ENCODE measurements at regions not wholly inside any gene's neighbourhood (a gene's known extent, or its start where the extent isn't known, plus 50 kb on each side); places are given as distances from the start of the nearest gene placed in this dataset.

- Histone ChIP-seq H3K4me1 (no peaks in the 10 kb centered on the region), H3K27ac (no peak overlapping the region), H3K4me3 (no peak overlapping the region), H3K9me3 (no peaks in the 10 kb centered on the region), H3K36me3 (no peaks in the 10 kb centered on the region), H3K27me3 (no peaks in the 10 kb centered on the region)
- no peak for ATAC-seq
- DNase-seq = no peak
- intact Hi-C loops (cut with DNase I) = no loop called here
- no peak for TF ChIP-seq CTCF (IDR thresholded peaks at IDR 0.05)
These were observed 98.7 kb downstream of the BBS10 start for GRCh38 chr12:76249501-76249900.

GRCh38 chr12:76247992-76248391, 100.2 kb downstream of the BBS10 start:
- DNase-seq = no peak
- no peaks in the 10 kb centered on the region for H3K4me1 ChIP-seq
- TF ChIP-seq CTCF (IDR thresholded peaks at IDR 0.05) = no peak
- intact Hi-C loops (cut with DNase I) = no loop called here
- no peak overlapping the region for H3K27ac ChIP-seq
- H3K4me3 ChIP-seq = no peak overlapping the region
- H3K27me3 ChIP-seq = no peaks in the 10 kb centered on the region
- no peaks in the 10 kb centered on the region for H3K36me3 ChIP-seq
- ATAC-seq = no peak
- no peaks in the 10 kb centered on the region for H3K9me3 ChIP-seq

- ATAC-seq = no peak
- Histone ChIP-seq H3K36me3 (no peaks in the 10 kb centered on the region), H3K27ac (no peak overlapping the region), H3K27me3 (no peaks in the 10 kb centered on the region), H3K4me3 (no peak overlapping the region), H3K4me1 (no peaks in the 10 kb centered on the region), H3K9me3 (no peaks in the 10 kb centered on the region)
- no peak for DNase-seq
- intact Hi-C loops (cut with DNase I) = no loop called here
- TF ChIP-seq CTCF (IDR thresholded peaks at IDR 0.05) = no peak
These were observed 101.1 kb downstream of the BBS10 start for GRCh38 chr12:76247026-76247646.

GRCh38 chr12:76246611-76247010, 101.6 kb downstream of the BBS10 start:
- no peak for ATAC-seq
- Histone ChIP-seq H3K9me3 (no peaks in the 10 kb centered on the region), H3K36me3 (no peaks in the 10 kb centered on the region), H3K4me3 (no peak overlapping the region), H3K27ac (no peak overlapping the region), H3K4me1 (no peaks in the 10 kb centered on the region), H3K27me3 (no peaks in the 10 kb centered on the region)
- intact Hi-C loops (cut with DNase I) = no loop called here
- no peak for DNase-seq
- no peak for TF ChIP-seq CTCF (IDR thresholded peaks at IDR 0.05)

- intact Hi-C loops (cut with DNase I) = no loop called here
- ATAC-seq = no peak
These were observed 103.9 kb downstream of the BBS10 start for GRCh38 chr12:76244300-76244699.

More at GRCh38 chr12:76244300-76244699, 103.9 kb downstream of the BBS10 start:
- no peaks in the 10 kb centered on the region for H3K36me3 ChIP-seq
- H3K27ac ChIP-seq = no peak overlapping the region
- no peak overlapping the region for H3K4me3 ChIP-seq
- no peaks in the 10 kb centered on the region for H3K4me1 ChIP-seq
- H3K9me3 ChIP-seq = no peaks in the 10 kb centered on the region
- no peaks in the 10 kb centered on the region for H3K27me3 ChIP-seq
- TF ChIP-seq CTCF (IDR thresholded peaks at IDR 0.05) = no peak
- no peak for DNase-seq

Data from left lung (tissue), 4 donors.